IMR-90 (cell line): ENCODE measurements at regions not wholly inside any gene's neighbourhood (a gene's known extent, or its start where the extent isn't known, plus 50 kb on each side); places are given as distances from the start of the nearest gene placed in this dataset.

ENCODE experiments used
- CHD1 ChIP-seq: IDR thresholded peaks from 2 replicates; pipeline ENCODE4 v1.6.1; 2012; ENCODE audit warnings: low read depth, low read length, improper control_type of control experiment
- CTCF ChIP-seq: conservative IDR thresholded peaks from 2 replicates; pipeline ENCODE4 v1.5.1; 2012; ENCODE audit warnings: mild to moderate bottlenecking, low read depth, low read length, improper control_type of control experiment
- MAFK ChIP-seq: IDR thresholded peaks from 2 replicates; pipeline ENCODE4 v1.6.1; 2012; ENCODE audit warnings: low read depth, low read length, improper control_type of control experiment
- MXI1 ChIP-seq: IDR thresholded peaks from 2 replicates; pipeline ENCODE4 v1.6.1; 2012; ENCODE audit warnings: low read depth, mild to moderate bottlenecking, low read length, moderate library complexity, borderline replicate concordance
- POLR2A ChIP-seq: IDR thresholded peaks from 2 replicates; pipeline ENCODE4 v1.6.1; 2012; ENCODE audit warnings: mild to moderate bottlenecking, low read depth, low read length
- RAD21 ChIP-seq: IDR thresholded peaks from 2 replicates; pipeline ENCODE4 v1.6.1; 2012; ENCODE audit warnings: low read length, improper control_type of control experiment
- RFX5 ChIP-seq: IDR thresholded peaks from 2 replicates; pipeline ENCODE4 v1.8.0; 2012; ENCODE audit warnings: low read depth, mild to moderate bottlenecking, low read length, moderate library complexity
- SMC3 ChIP-seq: fragments of 150-350 bp; IDR thresholded peaks from 2 replicates; pipeline ENCODE4 v1.6.1; 2016; ENCODE audit warnings: low read depth, mild to moderate bottlenecking, antibody characterized with exemption, low read length, moderate library complexity

GRCh38 chr5:124905256-124906130 lies 159.1 kb upstream of the ZNF608 start:
- TF ChIP-seq CTCF (no peak), POLR2A (no peak), MAFK (no peak), RAD21 (no peak), CHD1 (no peak), RFX5 (no peak), MXI1 (no peak), SMC3 (no peak)
